GM12878 (cell line): ENCODE measurements at regions not wholly inside any gene's neighbourhood (a gene's known extent, or its start where the extent isn't known, plus 50 kb on each side); places are given as distances from the start of the nearest gene placed in this dataset.

Experiments used
- ATAC-seq: fragments of 200-7000 bp; cut with Tn5 transposase; 3 replicates; pipeline ENCODE4 v1.9.1; 2020; ENCODE audit warnings: mild to moderate bottlenecking, moderate library complexity
- BruUV-seq: library from RNA; stranded (reverse); fragments of 400-500 nt; replicated peaks from 2 replicates; lab custom pipeline; 2021; lab: Mats Ljungman, UMichigan
- CTCF ChIA-PET: fragments of 300-600 bp; sonication (Branson Sonifier 250); formaldehyde crosslinking; extraction: SDS; loops from one replicate; lab custom pipeline; 2021; ENCODE audit warnings: inconsistent platforms; lab: Yijun Ruan, JAX
- POLR2A ChIA-PET: fragments of 350-600 bp; formaldehyde crosslinking; extraction: SDS; loops from one replicate; lab custom pipeline; 2021; ENCODE audit warnings: inconsistent platforms; lab: Charles Lee
- RAD21 ChIA-PET: fragments of 300-600 bp; sonication (Branson Sonifier 250); formaldehyde crosslinking; loops from one replicate; lab custom pipeline; 2023; ENCODE audit warnings: antibody characterized with exemption; ENCODE audit not compliant: unreplicated experiment; lab: Charles Lee
- SMC1A ChIA-PET: fragments of 300-600 bp; sonication (Branson Sonifier 250); formaldehyde crosslinking; loops from one replicate; lab custom pipeline; 2023; ENCODE audit not compliant: unreplicated experiment, uncharacterized antibody; lab: Charles Lee
- DNase-seq: peaks from one replicate; pipeline ENCODE4 v3.0.0-alpha.2; 2011; ENCODE audit warnings: low read depth, low spot score
- FAIRE-seq: peaks from 3 replicates; lab custom pipeline; 2011; peaks lifted over from hg19 to GRCh38; lab: Jason Lieb, UNC
- H2AFZ ChIP-seq: 2 replicates; pipeline ENCODE4 v1.6.0; 2011; ENCODE audit warnings: low read depth, low read length, control low read depth; ENCODE audit not compliant: control insufficient read depth
- H3K27ac ChIP-seq: 2 replicates; pipeline ENCODE4 v1.5.1; 2011; ENCODE audit warnings: control low read depth; ENCODE audit not compliant: control insufficient read depth, insufficient read depth
- H3K27me3 ChIP-seq, 2 experiments: replicated peaks in 1 of 2; 2 replicates each; pipeline versions ENCODE4 v1.6.0 to v1.6.1; 2011; ENCODE audit warnings: low read length in 1 of 2; ENCODE audit not compliant: control insufficient read depth in 2 of 2, insufficient read depth in 2 of 2
- H3K36me3 ChIP-seq, 2 experiments: 2 replicates each; pipeline ENCODE4 v1.5.1; 2011; ENCODE audit warnings: low read length in 1 of 2; ENCODE audit not compliant: control insufficient read depth in 2 of 2, insufficient read depth in 2 of 2
- H3K4me1 ChIP-seq: 2 replicates; pipeline ENCODE4 v1.6.1; 2011; ENCODE audit warnings: mild to moderate bottlenecking, low read length, moderate library complexity, mixed read lengths; ENCODE audit not compliant: control insufficient read depth, insufficient read depth
- H3K4me2 ChIP-seq: 2 replicates; pipeline ENCODE4 v1.6.0; 2011; ENCODE audit warnings: control low read depth; ENCODE audit not compliant: control insufficient read depth, insufficient read depth
- H3K4me3 ChIP-seq: fragments of 200-600 bp; sonication (generic); 2 replicates; pipeline ENCODE4 v1.5.1; 2016
- H3K79me2 ChIP-seq: 2 replicates; pipeline ENCODE4 v1.6.0; 2011; ENCODE audit warnings: low read length; ENCODE audit not compliant: control insufficient read depth, insufficient read depth
- H3K9ac ChIP-seq: 2 replicates; pipeline ENCODE4 v1.8.0; 2011; ENCODE audit warnings: low read length, control low read depth, mixed read lengths; ENCODE audit not compliant: control insufficient read depth, insufficient read depth
- H3K9me3 ChIP-seq: replicated peaks from 3 replicates; pipeline ENCODE4 v1.5.1; 2011; ENCODE audit warnings: mild to moderate bottlenecking, low read length; ENCODE audit not compliant: control insufficient read depth, insufficient read depth
- H4K20me1 ChIP-seq: 2 replicates; pipeline ENCODE4 v1.6.0; 2011; ENCODE audit not compliant: control insufficient read depth, insufficient read depth
- BACH1 ChIP-seq: fragments of 450-650 bp; IDR thresholded peaks from 2 replicates; pipeline ENCODE4 v1.6.1; 2017; ENCODE audit warnings: mild to moderate bottlenecking, borderline replicate concordance
- BMI1 ChIP-seq: fragments of 450-650 bp; IDR thresholded peaks from 2 replicates; pipeline ENCODE4 v1.6.1; 2016; ENCODE audit warnings: mild to moderate bottlenecking, moderate library complexity, borderline replicate concordance
- FOS ChIP-seq: IDR thresholded peaks from 3 replicates; pipeline ENCODE4 v1.6.1; 2011; ENCODE audit warnings: borderline replicate concordance; ENCODE audit not compliant: insufficient read length; ENCODE audit errors: extremely low read depth
- HDAC2 ChIP-seq: fragments of 200-600 bp; sonication (generic); IDR thresholded peaks from 2 replicates; pipeline ENCODE4 v1.6.1; 2017
- LARP7 ChIP-seq: fragments of 450-650 bp; IDR thresholded peaks from 2 replicates; pipeline ENCODE4 v1.6.1; 2017; ENCODE audit warnings: mild to moderate bottlenecking
- MEF2B ChIP-seq: fragments of 450-650 bp; IDR thresholded peaks from 2 replicates; pipeline ENCODE4 v1.6.1; 2018; ENCODE audit warnings: mild to moderate bottlenecking, moderate library complexity; ENCODE audit not compliant: partially characterized antibody, poor library complexity, severe bottlenecking
- NRF1 ChIP-seq: conservative IDR thresholded peaks from 2 replicates; pipeline ENCODE4 v1.6.1; 2011; ENCODE audit warnings: mild to moderate bottlenecking, low read depth, low read length, improper control_type of control experiment
- PKNOX1 ChIP-seq: fragments of 450-650 bp; IDR thresholded peaks from 2 replicates; pipeline ENCODE4 v1.6.1; 2016; ENCODE audit warnings: mild to moderate bottlenecking
- RCOR1 ChIP-seq: conservative IDR thresholded peaks from 2 replicates; pipeline ENCODE4 v1.6.1; 2012; ENCODE audit warnings: low read depth, low read length, improper control_type of control experiment
- SMAD5 ChIP-seq: IDR thresholded peaks from 2 replicates; pipeline ENCODE4 v1.6.1; 2016; ENCODE audit warnings: antibody characterized with exemption, low read depth
- SUPT20H ChIP-seq: IDR thresholded peaks from 2 replicates; pipeline ENCODE4 v1.6.1; 2011; ENCODE audit warnings: low read depth, mild to moderate bottlenecking, low read length, moderate library complexity, borderline replicate concordance; ENCODE audit not compliant: control insufficient read depth
- WGBS: methylation state at CpG from one replicate; pipeline ENCODE4 v1.1.6; 2016; ENCODE audit warnings: low lambda C conversion rate; ENCODE audit not compliant: insufficient replicate concordance, insufficient coverage; ENCODE audit errors: missing lambda C conversion rate; 5-methylcytosine and 5-hydroxymethylcytosine counted together
- in situ Hi-C: fragments of 300-500 bp; cut with MboI; formaldehyde crosslinking; loops from 9 replicates; pipeline ENCODE4 v1.14.3; 2018; ENCODE audit warnings: mixed read lengths
- intact Hi-C: fragments of 100-400 bp; cut with micrococcal nuclease; formaldehyde crosslinking; loops from one replicate; pipeline ENCODE4 v1.14.2; 2022; ENCODE audit not compliant: unreplicated experiment

GRCh38 chr19:30665449-30665848 lies 293.3 kb downstream of the ZNF536 start (continued):
- no peak for TF ChIP-seq PKNOX1
- no peak for TF ChIP-seq RCOR1
- TF ChIP-seq LARP7, result no peak
- no peak for TF ChIP-seq SMAD5
- TF ChIP-seq HDAC2, result no peak
- TF ChIP-seq SUPT20H, result no peak
- no peak for TF ChIP-seq FOS

- H3K79me2 ChIP-seq, result no peaks in the 10 kb centered on the region
- BruUV-seq, result no TSS peak
- RAD21 ChIA-PET, result no interaction called here
- SMC1A ChIA-PET, result no interaction called here
- H3K4me2 ChIP-seq, result no peak overlapping the region
- H3K36me3 ChIP-seq, result no peaks in the 10 kb centered on the region
- no peak overlapping the region for H2AFZ ChIP-seq
- no peak overlapping the region for H3K4me3 ChIP-seq
- TF ChIP-seq BMI1 (no peak), NRF1 (no peak), BACH1 (no peak), MEF2B (no peak)
- POLR2A ChIA-PET, result no interaction called here
- CTCF ChIA-PET, result no interaction called here
- no peaks in the 10 kb centered on the region for H3K27me3 ChIP-seq
- in situ Hi-C loops, result no loop called here
- H3K4me1 ChIP-seq, result no peaks in the 10 kb centered on the region
- no peak for ATAC-seq
- WGBS, result 3% methylated on average over 2 of the region's 2 CpGs
- no peak for DNase-seq
- intact Hi-C loops, result no loop called here
- H3K27ac ChIP-seq, result no peak overlapping the region
- H4K20me1 ChIP-seq, result no peaks in the 10 kb centered on the region
- no peak for FAIRE-seq
- no peak overlapping the region for H3K9ac ChIP-seq
- no peaks in the 10 kb centered on the region for H3K9me3 ChIP-seq
Measured at GRCh38 chr19:30663611-30664174, 291.5 kb downstream of the ZNF536 start.
